ENCODE measurements at regions not wholly inside any gene's neighbourhood (a gene's known extent, or its start where the extent isn't known, plus 50 kb on each side); places are given as distances from the start of the nearest gene placed in this dataset.
"Not testable (repeated sequence)": the region's sequence is repeated elsewhere in the genome, so short reads cannot be mapped to it uniquely, and the experiment has no call there.

DNA sequence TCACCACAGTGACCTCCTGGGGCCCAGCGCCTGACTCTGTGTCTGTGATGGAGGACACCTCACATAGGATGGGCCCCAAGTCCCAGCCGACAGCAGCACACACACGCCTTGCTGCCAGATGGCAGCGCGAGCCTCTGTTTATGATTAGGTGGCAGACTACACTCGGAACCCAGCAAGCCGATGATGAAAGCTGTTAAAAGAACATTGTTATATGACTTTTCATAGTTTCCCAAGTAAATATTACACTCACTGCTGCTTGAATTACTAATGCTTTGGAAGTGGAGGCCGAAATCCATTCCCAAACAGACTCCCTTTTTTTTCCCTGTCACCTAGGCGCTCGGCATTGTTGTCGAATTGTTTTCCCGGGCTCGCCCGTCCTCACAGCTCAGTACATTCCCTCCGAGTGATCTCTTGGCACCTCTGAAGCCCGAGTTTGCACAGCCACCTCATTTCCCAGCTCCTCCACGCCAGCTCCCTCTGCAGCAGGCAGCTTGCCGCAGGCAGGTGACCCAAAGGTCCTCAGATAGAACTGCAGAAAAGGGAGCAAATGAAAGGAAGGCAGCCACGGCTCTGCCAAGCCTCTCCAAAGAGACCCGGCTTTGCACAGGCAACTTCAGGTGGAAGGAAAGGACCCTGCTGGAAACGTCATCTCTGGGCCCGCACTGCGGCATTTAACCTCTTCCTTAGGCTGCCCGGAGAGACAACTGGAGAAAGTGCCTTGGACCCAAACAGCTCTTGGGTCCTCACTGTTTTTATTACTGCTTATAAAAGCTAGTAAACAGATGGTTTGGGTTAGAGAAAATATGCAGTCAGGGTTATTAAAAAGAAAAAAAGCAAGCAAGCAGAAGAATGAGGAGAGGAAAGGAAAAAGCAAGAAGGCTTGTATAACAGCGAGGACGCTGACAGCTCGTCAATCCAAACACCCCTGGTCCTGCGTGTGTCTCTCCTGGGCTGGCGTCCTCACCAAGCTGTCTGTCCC is 72.2 kb upstream of the SLC25A33 start:
- Mint-ChIP-seq H3K4me3 (no peak overlapping the region), H3K4me1 (ENCODE audit: low read depth) (no peaks in the 10 kb centered on the region), H3K27me3 (ENCODE audit: low read depth) (peaks cover 27% of the 10 kb centered on the region), H3K36me3 (ENCODE audit: insufficient read depth) (no peaks in the 10 kb centered on the region), H3K9me3 (no peaks in the 10 kb centered on the region)
- ATAC-seq (no peak), DNase-seq (no peak)

DNA sequence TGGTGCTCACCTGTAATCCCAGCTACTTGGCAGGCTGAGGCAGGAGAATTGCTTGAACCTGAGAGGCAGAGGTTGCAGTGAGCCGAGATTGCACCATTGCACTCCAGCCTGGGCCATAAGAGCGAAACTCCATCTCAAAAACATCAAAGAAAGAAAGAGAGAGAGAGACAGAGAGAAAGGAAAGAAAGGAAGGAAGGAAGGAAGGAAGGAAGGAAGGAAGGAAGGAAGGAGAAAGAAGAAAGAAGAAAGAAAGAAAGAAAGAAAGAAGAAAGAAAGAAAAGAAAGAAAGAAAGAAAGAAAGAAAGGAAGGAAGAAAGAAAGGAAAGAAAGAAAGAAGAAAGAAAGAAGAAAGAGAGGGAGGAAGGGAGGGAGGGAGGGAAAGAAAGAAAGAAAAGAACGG is 69.4 kb upstream of the SLC25A33 start:
- H3K27me3 Mint-ChIP-seq (ENCODE audit: low read depth): peaks cover 28% of the 10 kb centered on the region
- not testable (repeated sequence) for H3K4me1 Mint-ChIP-seq (ENCODE audit: low read depth); ATAC-seq; DNase-seq; H3K36me3 Mint-ChIP-seq (ENCODE audit: insufficient read depth); H3K9me3 Mint-ChIP-seq; H3K4me3 Mint-ChIP-seq

DNA sequence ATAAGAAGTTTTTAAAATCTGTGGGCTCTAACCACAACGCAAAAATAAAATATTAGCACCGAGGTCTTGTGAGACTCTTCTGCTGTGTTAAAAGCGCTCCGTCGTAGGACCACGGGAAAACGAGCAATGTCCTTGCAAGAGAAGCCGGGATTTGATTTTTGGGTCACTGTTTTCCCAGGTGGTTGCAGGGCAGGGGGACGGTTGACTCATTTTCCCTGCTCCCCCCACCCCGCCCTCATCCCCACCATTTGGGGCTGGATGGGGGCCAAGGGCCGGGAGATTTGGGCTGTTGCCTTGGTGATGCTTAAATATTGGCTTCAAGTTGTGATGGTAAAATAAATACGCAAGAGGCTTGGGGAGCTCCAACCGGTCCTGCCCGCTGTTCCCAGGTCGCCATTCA is 67.6 kb upstream of the SLC25A33 start:
- DNase-seq (no peak), ATAC-seq (no peak)
- no peaks in the 10 kb centered on the region for H3K4me1 Mint-ChIP-seq (ENCODE audit: low read depth)
- H3K4me3 Mint-ChIP-seq: no peak overlapping the region
- H3K27me3 Mint-ChIP-seq (ENCODE audit: low read depth): peaks cover 25% of the 10 kb centered on the region
- no peaks in the 10 kb centered on the region for H3K9me3 Mint-ChIP-seq
- H3K36me3 Mint-ChIP-seq (ENCODE audit: insufficient read depth): no peaks in the 10 kb centered on the region

DNA sequence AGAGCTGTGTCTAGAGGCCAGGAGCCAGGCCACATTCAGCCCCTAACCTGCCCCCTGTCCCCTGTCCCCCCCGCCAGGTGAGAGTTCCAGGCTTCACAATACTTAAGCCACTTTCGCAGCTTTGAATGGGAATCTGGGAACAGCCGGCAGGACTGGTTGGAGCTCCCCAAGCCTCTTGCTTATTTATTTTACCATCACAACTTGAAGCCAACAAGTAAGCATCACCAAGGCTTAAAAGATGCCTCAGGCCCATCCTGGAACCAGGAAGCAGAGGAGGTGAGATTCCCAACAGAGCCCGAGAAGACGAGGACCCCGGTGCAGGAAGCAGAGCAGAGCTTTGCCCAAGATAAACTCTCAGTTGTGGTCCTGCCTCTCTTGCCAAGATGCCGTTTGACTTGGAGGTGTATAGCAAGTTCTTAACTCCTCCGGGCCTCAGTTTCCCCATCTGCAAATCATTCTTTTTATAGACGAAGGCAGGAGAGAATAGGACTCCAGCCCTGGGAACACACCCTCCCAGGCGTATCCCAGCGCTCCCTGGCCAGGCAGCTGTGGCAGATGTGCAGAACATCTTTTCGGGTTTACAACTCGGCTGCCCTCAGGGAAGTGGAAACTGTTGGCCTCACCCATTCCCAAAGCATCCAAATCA is 66.8 kb upstream of the SLC25A33 start:
- ATAC-seq (no peak), DNase-seq (no peak)
- Mint-ChIP-seq H3K36me3 (ENCODE audit: insufficient read depth) (no peaks in the 10 kb centered on the region), H3K9me3 (no peaks in the 10 kb centered on the region), H3K4me3 (no peak overlapping the region), H3K27me3 (ENCODE audit: low read depth) (peaks cover 22% of the 10 kb centered on the region), H3K4me1 (ENCODE audit: low read depth) (no peaks in the 10 kb centered on the region)

DNA sequence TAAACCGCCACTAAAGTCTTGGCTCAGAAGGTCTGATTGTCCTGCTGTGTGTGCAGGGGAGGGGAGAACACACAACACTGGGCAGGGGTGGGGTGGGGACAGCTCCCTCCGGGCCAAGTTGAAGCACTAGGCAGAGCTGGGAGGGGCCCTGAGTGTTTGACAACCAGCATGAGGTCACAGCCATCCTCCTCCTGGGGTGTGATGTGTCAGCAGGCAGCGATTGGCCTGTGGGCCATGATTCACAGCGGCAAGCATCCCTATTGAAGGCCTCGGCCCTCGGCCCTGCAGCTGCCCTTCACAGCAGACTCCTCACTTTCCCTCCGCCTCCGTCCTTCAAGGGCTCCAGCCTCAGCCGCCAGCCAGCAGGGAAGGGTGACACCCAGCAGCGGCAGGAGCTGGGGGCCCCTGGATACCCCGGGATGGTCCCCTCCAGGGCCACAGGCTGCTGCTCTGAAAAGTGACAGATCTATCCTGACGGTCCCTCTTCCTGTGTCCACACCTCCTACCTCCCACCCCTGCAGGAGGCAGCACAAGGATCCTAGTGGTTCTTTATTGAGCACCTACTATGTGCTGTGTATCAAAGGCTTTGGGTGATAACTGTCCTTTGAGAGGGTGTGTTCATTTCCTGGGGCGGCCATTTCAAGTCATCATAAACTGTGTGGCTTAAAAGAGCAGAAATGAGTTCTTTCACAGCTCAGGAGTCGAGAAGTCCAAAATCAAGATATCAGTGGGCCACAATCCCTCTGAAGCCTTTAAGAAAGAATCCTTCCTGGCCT is 66.0 kb upstream of the SLC25A33 start:
- Mint-ChIP-seq H3K4me3 (no peak overlapping the region), H3K27me3 (ENCODE audit: low read depth) (peaks cover 20% of the 10 kb centered on the region), H3K4me1 (ENCODE audit: low read depth) (no peaks in the 10 kb centered on the region), H3K9me3 (no peaks in the 10 kb centered on the region), H3K36me3 (ENCODE audit: insufficient read depth) (no peaks in the 10 kb centered on the region)
- DNase-seq (no peak), ATAC-seq (peak; percentile 61 to 71)

DNA sequence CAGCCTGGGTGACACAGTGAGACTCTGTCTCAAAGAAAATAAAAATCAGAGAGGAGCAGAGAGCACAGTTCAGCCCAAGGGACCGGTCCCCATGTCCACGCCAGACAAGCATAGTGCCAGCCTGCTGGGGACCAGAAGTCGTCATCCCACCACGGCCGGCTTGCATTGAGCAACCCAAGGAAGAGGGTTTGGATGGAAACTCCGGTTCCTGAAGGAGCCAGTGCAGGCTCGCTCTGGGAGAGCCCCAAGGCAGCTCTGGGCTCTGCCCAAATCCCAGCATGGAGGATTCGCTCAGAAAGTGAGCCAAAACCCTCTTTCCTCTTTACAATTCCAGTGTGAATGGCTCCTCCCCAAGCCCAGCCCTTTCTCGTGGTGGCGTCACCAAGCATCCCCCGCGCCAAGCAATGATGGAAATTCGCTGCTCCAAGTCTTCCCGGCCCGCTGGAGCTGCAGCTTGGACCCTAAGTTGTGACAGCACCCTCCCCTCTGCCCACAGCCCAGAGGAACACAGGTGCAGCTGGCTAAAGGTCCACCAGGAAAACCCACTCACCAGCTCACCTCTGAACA is 64.1 kb upstream of the SLC25A33 start:
- Mint-ChIP-seq H3K4me1 (ENCODE audit: low read depth) (no peaks in the 10 kb centered on the region), H3K27me3 (ENCODE audit: low read depth) (peaks cover 15% of the 10 kb centered on the region), H3K9me3 (no peaks in the 10 kb centered on the region), H3K4me3 (no peak overlapping the region), H3K36me3 (ENCODE audit: insufficient read depth) (no peaks in the 10 kb centered on the region)
- no peak for ATAC-seq
- DNase-seq: no peak

DNA sequence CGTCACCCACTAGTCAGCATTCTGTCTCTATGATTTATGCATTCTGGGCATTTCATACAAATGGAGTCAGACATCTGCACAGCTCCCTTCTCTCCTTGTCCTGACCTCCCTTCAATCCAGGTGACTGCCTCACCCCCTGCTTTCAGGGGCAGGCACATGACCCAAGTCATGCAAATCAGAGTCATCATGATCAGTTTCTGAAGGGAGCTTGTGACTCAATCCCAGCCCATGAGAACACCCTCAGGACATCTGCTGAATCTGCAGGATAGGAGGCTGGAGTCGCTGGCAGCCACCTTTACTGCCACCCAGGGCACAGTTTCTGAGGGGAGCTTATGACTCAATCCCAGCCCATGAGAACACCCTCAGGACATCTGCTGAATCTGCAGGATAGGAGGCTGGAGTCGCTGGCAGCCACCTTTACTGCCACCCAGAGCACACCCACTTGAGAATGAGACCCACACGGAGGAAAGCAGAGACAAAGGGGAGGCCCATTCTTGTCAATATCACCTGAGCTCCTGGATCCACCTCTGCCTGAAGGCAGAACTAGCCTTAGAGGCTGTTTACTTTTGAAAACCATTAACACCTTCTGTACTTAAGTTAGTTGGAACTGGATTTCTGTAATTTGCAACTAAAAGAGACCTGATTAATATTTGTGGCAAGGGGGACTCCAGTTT is 62.3 kb upstream of the SLC25A33 start:
- Mint-ChIP-seq H3K4me1 (ENCODE audit: low read depth) (no peaks in the 10 kb centered on the region), H3K9me3 (no peaks in the 10 kb centered on the region), H3K36me3 (ENCODE audit: insufficient read depth) (no peaks in the 10 kb centered on the region), H3K27me3 (ENCODE audit: low read depth) (peaks cover 11% of the 10 kb centered on the region), H3K4me3 (no peak overlapping the region)
- DNase-seq: no peak
- ATAC-seq: peak; percentile 46 to 63

DNA sequence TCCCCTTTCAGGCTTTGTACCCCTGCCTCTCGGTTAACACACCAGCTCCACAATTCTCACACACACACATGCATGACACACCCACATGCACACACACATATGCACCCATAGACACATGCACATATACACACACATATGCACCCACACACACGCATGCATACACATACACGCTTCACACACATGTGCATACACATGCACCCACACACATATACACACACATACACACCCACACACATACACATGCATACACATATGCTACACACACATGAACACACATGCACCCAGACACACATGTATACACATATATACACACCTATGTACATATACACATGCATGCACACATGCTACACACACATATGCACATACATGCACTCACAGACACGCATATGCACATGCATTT is 61.7 kb upstream of the SLC25A33 start:
- no peak for DNase-seq
- Mint-ChIP-seq H3K4me1 (ENCODE audit: low read depth) (no peaks in the 10 kb centered on the region), H3K36me3 (ENCODE audit: insufficient read depth) (no peaks in the 10 kb centered on the region), H3K27me3 (ENCODE audit: low read depth) (peaks cover 9% of the 10 kb centered on the region), H3K9me3 (no peaks in the 10 kb centered on the region), H3K4me3 (no peak overlapping the region)
- ATAC-seq: no peak

DNA sequence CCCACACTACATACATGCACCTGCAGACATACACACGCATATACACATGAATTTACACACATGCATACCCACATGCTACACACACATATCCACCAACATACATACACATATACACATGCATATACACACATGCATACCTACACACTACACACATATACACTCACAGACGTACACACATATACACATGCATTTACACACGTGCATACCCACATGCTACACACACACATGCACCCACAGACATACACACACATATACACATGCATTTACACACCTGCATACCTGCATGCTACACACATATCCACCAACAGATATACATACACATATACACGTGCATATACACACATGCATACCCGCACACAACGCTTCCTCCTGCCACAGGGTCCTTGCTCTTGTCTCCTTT is 61.2 kb upstream of the SLC25A33 start:
- H3K4me1 Mint-ChIP-seq (ENCODE audit: low read depth): no peaks in the 10 kb centered on the region
- DNase-seq (no peak), ATAC-seq (no peak)
- H3K9me3 Mint-ChIP-seq: no peaks in the 10 kb centered on the region
- no peak overlapping the region for H3K4me3 Mint-ChIP-seq
- H3K36me3 Mint-ChIP-seq (ENCODE audit: insufficient read depth): no peaks in the 10 kb centered on the region
- peaks cover 9% of the 10 kb centered on the region for H3K27me3 Mint-ChIP-seq (ENCODE audit: low read depth)

DNA sequence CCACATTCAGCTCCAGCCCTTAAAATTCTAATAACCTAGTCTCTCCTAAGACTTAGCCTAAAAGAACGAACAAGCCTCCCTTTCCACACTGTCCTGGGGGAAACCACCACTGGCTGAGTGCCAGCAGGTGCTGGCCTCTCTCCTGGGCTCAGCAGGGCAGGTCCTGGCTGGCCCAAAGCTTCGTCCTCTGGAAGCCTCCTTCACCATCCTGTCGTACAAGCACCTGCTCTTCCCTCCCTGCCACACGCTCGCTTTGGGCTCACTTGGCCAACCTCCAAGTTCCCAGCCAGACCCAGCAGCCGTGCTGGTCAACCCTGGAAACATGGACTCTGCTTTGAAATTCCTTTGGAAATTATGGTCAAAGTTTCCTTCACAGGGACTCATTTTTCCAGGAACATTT is 58.2 kb upstream of the SLC25A33 start:
- ATAC-seq: no peak
- Mint-ChIP-seq H3K4me3 (no peak overlapping the region), H3K4me1 (ENCODE audit: low read depth) (no peaks in the 10 kb centered on the region), H3K27me3 (ENCODE audit: low read depth) (peaks cover 11% of the 10 kb centered on the region), H3K36me3 (ENCODE audit: insufficient read depth) (no peaks in the 10 kb centered on the region), H3K9me3 (no peaks in the 10 kb centered on the region)
- DNase-seq: no peak

DNA sequence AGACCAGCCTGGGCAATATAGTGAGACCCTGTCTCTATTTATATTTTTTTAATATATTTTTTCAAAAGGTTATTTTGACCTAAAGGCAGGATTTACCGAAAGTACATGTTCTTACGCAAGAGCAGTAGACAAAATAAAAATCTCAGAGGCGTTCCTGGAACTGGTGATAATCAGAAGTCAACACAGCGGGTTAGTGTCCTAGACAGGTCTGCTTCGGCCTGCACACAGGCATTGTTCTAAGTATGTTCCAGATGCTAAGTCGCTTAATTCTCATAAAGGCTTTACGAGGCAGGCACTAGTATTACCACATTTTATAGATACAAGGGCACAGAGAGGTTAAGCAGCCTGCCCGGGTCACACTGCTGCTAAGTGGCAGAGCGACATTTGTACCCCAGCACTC is 56.9 kb upstream of the SLC25A33 start:
- Mint-ChIP-seq H3K36me3 (ENCODE audit: insufficient read depth) (no peaks in the 10 kb centered on the region), H3K4me1 (ENCODE audit: low read depth) (no peaks in the 10 kb centered on the region), H3K4me3 (no peak overlapping the region), H3K9me3 (no peaks in the 10 kb centered on the region), H3K27me3 (ENCODE audit: low read depth) (peaks cover 12% of the 10 kb centered on the region)
- no peak for ATAC-seq
- no peak for DNase-seq

DNA sequence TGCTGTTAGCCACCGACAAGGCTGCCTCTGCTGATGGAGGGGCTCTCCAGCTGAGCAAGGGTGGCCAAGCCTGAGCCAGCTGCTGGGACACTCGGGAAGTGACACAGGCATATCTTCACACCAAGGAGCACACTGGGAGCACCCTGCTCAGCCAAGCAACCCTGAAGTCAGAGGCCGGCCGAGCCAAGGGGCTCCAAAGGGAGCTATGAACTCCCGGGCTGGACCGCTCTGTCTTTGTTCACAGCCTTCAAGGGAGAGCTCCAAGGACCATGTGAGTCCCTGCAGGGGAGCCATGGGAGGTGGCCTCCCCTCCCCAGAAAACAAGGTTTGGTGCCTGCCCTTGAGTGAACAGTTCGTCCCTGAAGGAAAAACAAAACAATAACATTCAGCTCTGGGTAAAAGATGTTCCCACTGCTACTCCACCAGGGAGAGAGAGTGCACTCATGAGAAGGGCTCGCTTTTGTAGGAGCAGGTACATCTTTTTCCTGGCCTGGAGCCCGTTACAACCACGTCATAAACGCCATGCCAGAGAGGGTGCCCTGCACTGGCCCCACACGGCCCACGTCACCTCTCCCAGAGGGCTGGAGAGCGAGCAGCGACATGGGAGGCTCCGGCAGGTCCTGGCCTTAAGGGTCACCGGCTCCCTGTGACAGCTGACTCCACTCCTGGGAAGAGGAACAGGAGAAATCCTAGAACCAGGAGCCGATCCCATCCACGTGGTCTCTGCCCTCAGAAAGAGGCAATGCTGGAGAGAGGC is 56.3 kb upstream of the SLC25A33 start:
- no peak overlapping the region for H3K4me3 Mint-ChIP-seq
- no peak for ATAC-seq
- DNase-seq: no peak
- H3K27me3 Mint-ChIP-seq (ENCODE audit: low read depth): peaks cover 12% of the 10 kb centered on the region
- no peaks in the 10 kb centered on the region for H3K9me3 Mint-ChIP-seq
- H3K4me1 Mint-ChIP-seq (ENCODE audit: low read depth): no peaks in the 10 kb centered on the region
- no peaks in the 10 kb centered on the region for H3K36me3 Mint-ChIP-seq (ENCODE audit: insufficient read depth)

DNA sequence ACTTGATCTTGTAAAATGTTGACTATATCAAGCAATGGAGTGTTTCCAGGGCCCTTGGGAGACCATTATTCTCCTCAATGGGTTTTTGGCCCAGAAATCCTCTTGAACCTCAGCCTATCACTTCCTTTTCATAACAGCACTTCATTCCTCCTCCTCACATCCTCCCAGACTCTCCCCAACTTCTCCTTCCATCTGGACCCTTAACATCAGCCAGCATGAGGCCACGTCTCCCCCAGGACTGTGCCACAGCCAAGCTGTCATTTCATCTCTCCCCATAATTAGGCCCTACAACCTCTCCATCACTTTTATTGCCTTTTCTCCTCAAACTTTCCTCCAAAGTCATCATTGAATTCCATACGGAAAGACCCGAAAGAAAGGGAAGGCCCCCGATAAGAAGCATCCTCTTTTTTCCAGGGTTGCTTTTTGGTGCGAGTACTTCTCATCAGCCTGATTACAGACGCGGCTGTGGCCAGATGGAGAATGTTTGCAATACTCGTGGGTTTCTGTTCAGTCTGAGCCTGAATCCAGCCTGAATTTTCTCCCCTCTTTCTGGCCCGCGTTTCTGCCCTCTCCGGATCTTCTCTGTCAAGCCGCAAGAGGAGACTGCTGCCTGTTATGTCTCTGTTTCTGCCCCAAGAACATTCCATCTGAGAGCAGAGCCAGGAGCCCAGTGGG is 52.7 kb upstream of the SLC25A33 start:
- DNase-seq (no peak), ATAC-seq (no peak)
- peaks cover 12% of the 10 kb centered on the region for H3K27me3 Mint-ChIP-seq (ENCODE audit: low read depth)
- H3K4me3 Mint-ChIP-seq: no peak overlapping the region
- no peaks in the 10 kb centered on the region for H3K4me1 Mint-ChIP-seq (ENCODE audit: low read depth)
- H3K9me3 Mint-ChIP-seq: no peaks in the 10 kb centered on the region
- H3K36me3 Mint-ChIP-seq (ENCODE audit: insufficient read depth): no peaks in the 10 kb centered on the region

Measured in activated T-cell treated with anti-CD3 and anti-CD28 coated beads, Interleukin-2, amount 50 U/mL, for 4 hours (primary cell).